Transverse colon (tissue), 3 donors: ENCODE measurements at regions not wholly inside any gene's neighbourhood (a gene's known extent, or its start where the extent isn't known, plus 50 kb on each side); places are given as distances from the start of the nearest gene placed in this dataset.

Source experiments
- EP300 ChIP-seq: sonication (generic); formaldehyde crosslinking; IDR thresholded peaks from one replicate; pipeline ENCODE4 v1.6.1; 2017; ENCODE audit warnings: antibody characterized with exemption, low read depth
- POLR2A ChIP-seq: fragments of 450-650 bp; IDR thresholded peaks from one replicate; pipeline ENCODE4 v1.6.1; 2016; ENCODE audit warnings: antibody characterized with exemption, mild to moderate bottlenecking, moderate library complexity
- TF ChIP-seq, protein P1 (sequence below), 5 experiments: fragments of 200-600 bp in 3 of 5; fragments of 450-650 bp in 2 of 5; sonication (generic) in 3 of 5; IDR thresholded peaks; 1 replicate in 2 of 5; 2 replicates in 3 of 5; pipeline ENCODE4 v1.5.1; 2016 to 2017; ENCODE audit warnings: antibody characterized with exemption in 5 of 5, inconsistent platforms in 3 of 5, mild to moderate bottlenecking in 2 of 5, moderate library complexity in 1 of 5

DNA sequence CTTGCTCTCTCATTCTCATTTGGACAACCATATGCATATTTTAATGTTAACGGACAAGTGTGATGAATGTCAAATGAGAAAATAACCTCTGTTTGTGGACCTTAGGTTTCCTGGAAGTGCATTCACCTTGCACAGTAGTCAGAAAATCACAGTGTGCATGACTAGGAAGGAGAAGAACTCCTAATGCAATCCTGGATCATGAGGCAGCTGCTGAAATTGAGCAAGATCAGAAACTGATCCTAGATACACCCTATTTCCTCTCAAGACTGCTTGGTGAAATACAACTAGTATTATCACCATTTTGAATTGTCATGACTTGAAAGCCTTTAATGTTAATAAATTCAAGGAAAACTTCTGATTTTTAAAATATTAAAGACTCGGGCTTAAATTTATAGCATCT, 1148.9 kb downstream of the STIM2 start:
- TF ChIP-seq, protein P1, sequence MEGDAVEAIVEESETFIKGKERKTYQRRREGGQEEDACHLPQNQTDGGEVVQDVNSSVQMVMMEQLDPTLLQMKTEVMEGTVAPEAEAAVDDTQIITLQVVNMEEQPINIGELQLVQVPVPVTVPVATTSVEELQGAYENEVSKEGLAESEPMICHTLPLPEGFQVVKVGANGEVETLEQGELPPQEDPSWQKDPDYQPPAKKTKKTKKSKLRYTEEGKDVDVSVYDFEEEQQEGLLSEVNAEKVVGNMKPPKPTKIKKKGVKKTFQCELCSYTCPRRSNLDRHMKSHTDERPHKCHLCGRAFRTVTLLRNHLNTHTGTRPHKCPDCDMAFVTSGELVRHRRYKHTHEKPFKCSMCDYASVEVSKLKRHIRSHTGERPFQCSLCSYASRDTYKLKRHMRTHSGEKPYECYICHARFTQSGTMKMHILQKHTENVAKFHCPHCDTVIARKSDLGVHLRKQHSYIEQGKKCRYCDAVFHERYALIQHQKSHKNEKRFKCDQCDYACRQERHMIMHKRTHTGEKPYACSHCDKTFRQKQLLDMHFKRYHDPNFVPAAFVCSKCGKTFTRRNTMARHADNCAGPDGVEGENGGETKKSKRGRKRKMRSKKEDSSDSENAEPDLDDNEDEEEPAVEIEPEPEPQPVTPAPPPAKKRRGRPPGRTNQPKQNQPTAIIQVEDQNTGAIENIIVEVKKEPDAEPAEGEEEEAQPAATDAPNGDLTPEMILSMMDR (IDR thresholded peaks at IDR 0.05): no peak
- no peak for TF ChIP-seq EP300
- no peak for TF ChIP-seq POLR2A
